GM23338 (cell line): ENCODE measurements at regions not wholly inside any gene's neighbourhood (a gene's known extent, or its start where the extent isn't known, plus 50 kb on each side); places are given as distances from the start of the nearest gene placed in this dataset.

ENCODE experiments used
- ATAC-seq: fragments of 200-7000 bp; cut with Tn5 transposase; 3 replicates; pipeline ENCODE4 v1.9.1; 2020
- DNase-seq: peaks from one replicate; pipeline ENCODE4 v3.0.0-alpha.2; 2015; ENCODE audit warnings: low spot score
- H2AFZ ChIP-seq: fragments of 200-600 bp; sonication (generic); 2 replicates; pipeline ENCODE4 v1.8.0; 2016; ENCODE audit warnings: antibody characterized with exemption, mild to moderate bottlenecking, moderate library complexity
- H3F3A ChIP-seq: fragments of 200-600 bp; sonication (generic); replicated peaks from 2 replicates; pipeline ENCODE4 v1.8.0; 2017; ENCODE audit warnings: antibody characterized with exemption, mixed run types, low read depth
- H3K27ac ChIP-seq: fragments of 200-600 bp; sonication (generic); 2 replicates; pipeline ENCODE4 v1.6.1; 2016; ENCODE audit warnings: low read depth
- H3K27me3 ChIP-seq: fragments of 200-600 bp; sonication (generic); 2 replicates; pipeline ENCODE4 v1.8.0; 2016; ENCODE audit warnings: mild to moderate bottlenecking, mixed run types, moderate library complexity; ENCODE audit not compliant: insufficient read depth
- H3K36me3 ChIP-seq: fragments of 200-600 bp; sonication (generic); 2 replicates; pipeline ENCODE4 v1.8.0; 2016; ENCODE audit warnings: mild to moderate bottlenecking; ENCODE audit not compliant: insufficient read depth
- H3K4me1 ChIP-seq: fragments of 200-600 bp; sonication (generic); 2 replicates; pipeline ENCODE4 v1.8.0; 2016; ENCODE audit warnings: mild to moderate bottlenecking, moderate library complexity; ENCODE audit not compliant: insufficient read depth
- H3K4me2 ChIP-seq: fragments of 200-600 bp; sonication (generic); 2 replicates; pipeline ENCODE4 v1.7.1; 2017; ENCODE audit warnings: mixed run types
- H3K4me3 ChIP-seq: fragments of 200-600 bp; sonication (generic); 2 replicates; pipeline ENCODE4 v1.6.1; 2016; ENCODE audit warnings: mixed run types
- H3K79me2 ChIP-seq: fragments of 200-600 bp; sonication (generic); replicated peaks from 2 replicates; pipeline ENCODE4 v1.8.0; 2017; ENCODE audit warnings: mild to moderate bottlenecking; ENCODE audit not compliant: insufficient read depth
- H3K9me2 ChIP-seq: fragments of 200-600 bp; sonication (generic); 2 replicates; pipeline ENCODE4 v1.8.0; 2017; ENCODE audit not compliant: insufficient read depth
- H4K20me1 ChIP-seq: fragments of 200-600 bp; sonication (generic); replicated peaks from 2 replicates; pipeline ENCODE4 v1.8.0; 2017; ENCODE audit warnings: mild to moderate bottlenecking; ENCODE audit not compliant: insufficient read depth
- H3K27ac Mint-ChIP-seq: 2 replicates; pipeline ENCODE4 v1.8.0; 2020; ENCODE audit warnings: inconsistent platforms, mild to moderate bottlenecking, moderate library complexity, mixed read lengths
- H3K27me3 Mint-ChIP-seq: 3 replicates; pipeline ENCODE4 v1.8.0; 2022; ENCODE audit warnings: low read depth, mild to moderate bottlenecking, moderate library complexity, mixed read lengths, inconsistent platforms; ENCODE audit not compliant: insufficient read depth, poor library complexity
- H3K36me3 Mint-ChIP-seq: 3 replicates; pipeline ENCODE4 v1.8.0; 2021; ENCODE audit warnings: low read depth, mild to moderate bottlenecking, inconsistent platforms, moderate library complexity, mixed read lengths
- H3K4me1 Mint-ChIP-seq: 3 replicates; pipeline ENCODE4 v1.8.0; 2020; ENCODE audit warnings: mild to moderate bottlenecking, inconsistent platforms, mixed read lengths
- H3K4me3 Mint-ChIP-seq: 3 replicates; pipeline ENCODE4 v1.8.0; 2021; ENCODE audit warnings: moderate library complexity, mild to moderate bottlenecking, inconsistent platforms, mixed read lengths
- H3K9me3 Mint-ChIP-seq: 3 replicates; pipeline ENCODE4 v1.8.0; 2020; ENCODE audit warnings: moderate library complexity, mild to moderate bottlenecking, inconsistent platforms, mixed read lengths
- CREB1 ChIP-seq: fragments of 250-450 bp; sonication (Bioruptor Pico); IDR thresholded peaks from 2 replicates; pipeline ENCODE4 v1.5.0; 2020; ENCODE audit warnings: low read depth, mild to moderate bottlenecking, moderate library complexity
- EZH2 ChIP-seq: fragments of 200-600 bp; sonication (generic); IDR thresholded peaks from one replicate; pipeline ENCODE4 v1.8.0; 2017; ENCODE audit warnings: antibody characterized with exemption, mild to moderate bottlenecking, low read depth; ENCODE audit not compliant: unreplicated experiment
- EZH2phosphoT487 ChIP-seq: fragments of 200-600 bp; sonication (generic); IDR thresholded peaks from one replicate; pipeline ENCODE4 v1.8.1; 2018; ENCODE audit warnings: antibody characterized with exemption; ENCODE audit not compliant: unreplicated experiment
- REST ChIP-seq: IDR thresholded peaks from one replicate; pipeline ENCODE4 v1.6.1; 2018; ENCODE audit warnings: antibody characterized with exemption; ENCODE audit not compliant: unreplicated experiment
- STAT1 ChIP-seq: IDR thresholded peaks from one replicate; pipeline ENCODE4 v1.6.1; 2016; ENCODE audit warnings: antibody characterized with exemption; ENCODE audit not compliant: unreplicated experiment
- ZNF331 ChIP-seq: fragments of 250-450 bp; sonication (Bioruptor Pico); IDR thresholded peaks from 2 replicates; pipeline ENCODE4 v1.5.0; 2020; ENCODE audit warnings: low read depth, mild to moderate bottlenecking, moderate library complexity
- TF ChIP-seq, protein P1 (sequence below), 2 experiments: fragments of 200-600 bp in 1 of 2; sonication (generic) in 1 of 2; conservative IDR thresholded peaks; 2 replicates each; pipeline versions ENCODE4 v1.5.1 to v1.6.1; 2016 to 2017; ENCODE audit warnings: antibody characterized with exemption in 2 of 2, low read depth in 2 of 2, mild to moderate bottlenecking in 2 of 2, moderate library complexity in 1 of 2
- TF ChIP-seq, protein P2 (sequence below): fragments of 250-450 bp; sonication (Bioruptor Pico); IDR thresholded peaks from 2 replicates; pipeline ENCODE4 v1.5.0; 2020; ENCODE audit warnings: mild to moderate bottlenecking, moderate library complexity

DNA sequence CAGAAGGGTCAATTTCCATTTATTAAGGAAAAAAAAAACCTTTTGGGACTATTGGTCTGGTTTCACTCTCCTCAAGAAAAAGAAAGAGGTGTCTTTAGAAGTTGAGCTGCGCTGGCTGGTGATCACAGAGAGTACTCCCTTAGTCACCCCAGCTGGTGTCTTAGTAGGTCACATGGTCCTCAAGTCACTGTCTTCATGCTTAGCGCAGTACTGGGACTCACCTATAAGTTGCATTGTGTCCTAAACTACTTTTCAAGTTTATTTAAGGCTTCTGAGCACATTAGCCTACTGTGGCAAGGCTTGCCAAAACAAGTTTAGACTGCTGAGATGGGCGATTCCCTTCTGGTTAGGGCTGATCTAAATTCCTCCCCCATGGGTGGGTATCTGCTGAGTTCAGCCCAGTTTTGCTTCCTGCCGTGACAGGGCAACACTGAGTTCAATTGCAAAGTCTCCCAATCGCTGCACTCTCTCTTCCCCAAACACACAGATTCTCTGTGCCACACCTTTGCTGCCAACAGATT, 824.9 kb upstream of the CRIM1 start:
- H3K4me3 Mint-ChIP-seq, result no peak overlapping the region
- no peaks in the 10 kb centered on the region for H3K4me1 ChIP-seq
- no peaks in the 10 kb centered on the region for H3K27me3 ChIP-seq
- no peaks in the 10 kb centered on the region for H4K20me1 ChIP-seq
- peaks cover 20% of the 10 kb centered on the region for H3K36me3 Mint-ChIP-seq
- H3K27ac Mint-ChIP-seq, result no peak overlapping the region
- no peak overlapping the region for H3K4me2 ChIP-seq
- H2AFZ ChIP-seq, result peak overlapping the region; percentile 86; the same call in 1 of the 2 replicates
- no peak overlapping the region for H3K27ac ChIP-seq
- H3K36me3 ChIP-seq, result no peaks in the 10 kb centered on the region
- H3K9me3 Mint-ChIP-seq, result peaks cover 31% of the 10 kb centered on the region
- no peak for DNase-seq
- H3K4me3 ChIP-seq, result no peak overlapping the region
- TF ChIP-seq, protein P1, sequence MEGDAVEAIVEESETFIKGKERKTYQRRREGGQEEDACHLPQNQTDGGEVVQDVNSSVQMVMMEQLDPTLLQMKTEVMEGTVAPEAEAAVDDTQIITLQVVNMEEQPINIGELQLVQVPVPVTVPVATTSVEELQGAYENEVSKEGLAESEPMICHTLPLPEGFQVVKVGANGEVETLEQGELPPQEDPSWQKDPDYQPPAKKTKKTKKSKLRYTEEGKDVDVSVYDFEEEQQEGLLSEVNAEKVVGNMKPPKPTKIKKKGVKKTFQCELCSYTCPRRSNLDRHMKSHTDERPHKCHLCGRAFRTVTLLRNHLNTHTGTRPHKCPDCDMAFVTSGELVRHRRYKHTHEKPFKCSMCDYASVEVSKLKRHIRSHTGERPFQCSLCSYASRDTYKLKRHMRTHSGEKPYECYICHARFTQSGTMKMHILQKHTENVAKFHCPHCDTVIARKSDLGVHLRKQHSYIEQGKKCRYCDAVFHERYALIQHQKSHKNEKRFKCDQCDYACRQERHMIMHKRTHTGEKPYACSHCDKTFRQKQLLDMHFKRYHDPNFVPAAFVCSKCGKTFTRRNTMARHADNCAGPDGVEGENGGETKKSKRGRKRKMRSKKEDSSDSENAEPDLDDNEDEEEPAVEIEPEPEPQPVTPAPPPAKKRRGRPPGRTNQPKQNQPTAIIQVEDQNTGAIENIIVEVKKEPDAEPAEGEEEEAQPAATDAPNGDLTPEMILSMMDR (conservative IDR thresholded peaks at IDR 0.05; ENCODE audit: low read depth in 2 of 2), result no peak
- TF ChIP-seq, protein P2, sequence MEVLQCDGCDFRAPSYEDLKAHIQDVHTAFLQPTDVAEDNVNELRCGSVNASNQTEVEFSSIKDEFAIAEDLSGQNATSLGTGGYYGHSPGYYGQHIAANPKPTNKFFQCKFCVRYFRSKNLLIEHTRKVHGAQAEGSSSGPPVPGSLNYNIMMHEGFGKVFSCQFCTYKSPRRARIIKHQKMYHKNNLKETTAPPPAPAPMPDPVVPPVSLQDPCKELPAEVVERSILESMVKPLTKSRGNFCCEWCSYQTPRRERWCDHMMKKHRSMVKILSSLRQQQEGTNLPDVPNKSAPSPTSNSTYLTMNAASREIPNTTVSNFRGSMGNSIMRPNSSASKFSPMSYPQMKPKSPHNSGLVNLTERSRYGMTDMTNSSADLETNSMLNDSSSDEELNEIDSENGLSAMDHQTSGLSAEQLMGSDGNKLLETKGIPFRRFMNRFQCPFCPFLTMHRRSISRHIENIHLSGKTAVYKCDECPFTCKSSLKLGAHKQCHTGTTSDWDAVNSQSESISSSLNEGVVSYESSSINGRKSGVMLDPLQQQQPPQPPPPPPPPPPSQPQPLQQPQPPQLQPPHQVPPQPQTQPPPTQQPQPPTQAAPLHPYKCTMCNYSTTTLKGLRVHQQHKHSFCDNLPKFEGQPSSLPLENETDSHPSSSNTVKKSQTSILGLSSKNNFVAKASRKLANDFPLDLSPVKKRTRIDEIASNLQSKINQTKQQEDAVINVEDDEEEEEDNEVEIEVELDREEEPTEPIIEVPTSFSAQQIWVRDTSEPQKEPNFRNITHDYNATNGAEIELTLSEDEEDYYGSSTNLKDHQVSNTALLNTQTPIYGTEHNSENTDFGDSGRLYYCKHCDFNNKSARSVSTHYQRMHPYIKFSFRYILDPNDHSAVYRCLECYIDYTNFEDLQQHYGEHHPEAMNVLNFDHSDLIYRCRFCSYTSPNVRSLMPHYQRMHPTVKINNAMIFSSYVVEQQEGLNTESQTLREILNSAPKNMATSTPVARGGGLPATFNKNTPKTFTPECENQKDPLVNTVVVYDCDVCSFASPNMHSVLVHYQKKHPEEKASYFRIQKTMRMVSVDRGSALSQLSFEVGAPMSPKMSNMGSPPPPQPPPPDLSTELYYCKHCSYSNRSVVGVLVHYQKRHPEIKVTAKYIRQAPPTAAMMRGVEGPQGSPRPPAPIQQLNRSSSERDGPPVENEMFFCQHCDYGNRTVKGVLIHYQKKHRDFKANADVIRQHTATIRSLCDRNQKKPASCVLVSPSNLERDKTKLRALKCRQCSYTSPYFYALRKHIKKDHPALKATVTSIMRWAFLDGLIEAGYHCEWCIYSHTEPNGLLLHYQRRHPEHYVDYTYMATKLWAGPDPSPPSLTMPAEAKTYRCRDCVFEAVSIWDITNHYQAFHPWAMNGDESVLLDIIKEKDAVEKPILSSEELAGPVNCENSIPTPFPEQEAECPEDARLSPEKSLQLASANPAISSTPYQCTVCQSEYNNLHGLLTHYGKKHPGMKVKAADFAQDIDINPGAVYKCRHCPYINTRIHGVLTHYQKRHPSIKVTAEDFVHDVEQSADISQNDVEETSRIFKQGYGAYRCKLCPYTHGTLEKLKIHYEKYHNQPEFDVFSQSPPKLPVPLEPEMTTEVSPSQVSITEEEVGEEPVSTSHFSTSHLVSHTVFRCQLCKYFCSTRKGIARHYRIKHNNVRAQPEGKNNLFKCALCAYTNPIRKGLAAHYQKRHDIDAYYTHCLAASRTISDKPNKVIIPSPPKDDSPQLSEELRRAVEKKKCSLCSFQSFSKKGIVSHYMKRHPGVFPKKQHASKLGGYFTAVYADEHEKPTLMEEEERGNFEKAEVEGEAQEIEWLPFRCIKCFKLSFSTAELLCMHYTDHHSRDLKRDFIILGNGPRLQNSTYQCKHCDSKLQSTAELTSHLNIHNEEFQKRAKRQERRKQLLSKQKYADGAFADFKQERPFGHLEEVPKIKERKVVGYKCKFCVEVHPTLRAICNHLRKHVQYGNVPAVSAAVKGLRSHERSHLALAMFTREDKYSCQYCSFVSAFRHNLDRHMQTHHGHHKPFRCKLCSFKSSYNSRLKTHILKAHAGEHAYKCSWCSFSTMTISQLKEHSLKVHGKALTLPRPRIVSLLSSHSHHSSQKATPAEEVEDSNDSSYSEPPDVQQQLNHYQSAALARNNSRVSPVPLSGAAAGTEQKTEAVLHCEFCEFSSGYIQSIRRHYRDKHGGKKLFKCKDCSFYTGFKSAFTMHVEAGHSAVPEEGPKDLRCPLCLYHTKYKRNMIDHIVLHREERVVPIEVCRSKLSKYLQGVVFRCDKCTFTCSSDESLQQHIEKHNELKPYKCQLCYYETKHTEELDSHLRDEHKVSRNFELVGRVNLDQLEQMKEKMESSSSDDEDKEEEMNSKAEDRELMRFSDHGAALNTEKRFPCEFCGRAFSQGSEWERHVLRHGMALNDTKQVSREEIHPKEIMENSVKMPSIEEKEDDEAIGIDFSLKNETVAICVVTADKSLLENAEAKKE (CRISPR knock-in tag), result no peak
- TF ChIP-seq ZNF331 (CRISPR knock-in tag), result no peak
- TF ChIP-seq EZH2, result no peak
- no peak for TF ChIP-seq REST
- no peak for TF ChIP-seq CREB1 (CRISPR knock-in tag)
- no peak for TF ChIP-seq EZH2phosphoT487
- TF ChIP-seq STAT1, result no peak
- no peaks in the 10 kb centered on the region for H3K27me3 Mint-ChIP-seq
- no peak for ATAC-seq
- peaks cover 4% of the 10 kb centered on the region; the same call in 1 of the 2 replicates for H3K9me2 ChIP-seq
- no peaks in the 10 kb centered on the region for H3K79me2 ChIP-seq
- no peaks in the 10 kb centered on the region for H3F3A ChIP-seq
- no peaks in the 10 kb centered on the region for H3K4me1 Mint-ChIP-seq
